ENCODE measurements at regions not wholly inside any gene's neighbourhood (a gene's known extent, or its start where the extent isn't known, plus 50 kb on each side); places are given as distances from the start of the nearest gene placed in this dataset.

DNA sequence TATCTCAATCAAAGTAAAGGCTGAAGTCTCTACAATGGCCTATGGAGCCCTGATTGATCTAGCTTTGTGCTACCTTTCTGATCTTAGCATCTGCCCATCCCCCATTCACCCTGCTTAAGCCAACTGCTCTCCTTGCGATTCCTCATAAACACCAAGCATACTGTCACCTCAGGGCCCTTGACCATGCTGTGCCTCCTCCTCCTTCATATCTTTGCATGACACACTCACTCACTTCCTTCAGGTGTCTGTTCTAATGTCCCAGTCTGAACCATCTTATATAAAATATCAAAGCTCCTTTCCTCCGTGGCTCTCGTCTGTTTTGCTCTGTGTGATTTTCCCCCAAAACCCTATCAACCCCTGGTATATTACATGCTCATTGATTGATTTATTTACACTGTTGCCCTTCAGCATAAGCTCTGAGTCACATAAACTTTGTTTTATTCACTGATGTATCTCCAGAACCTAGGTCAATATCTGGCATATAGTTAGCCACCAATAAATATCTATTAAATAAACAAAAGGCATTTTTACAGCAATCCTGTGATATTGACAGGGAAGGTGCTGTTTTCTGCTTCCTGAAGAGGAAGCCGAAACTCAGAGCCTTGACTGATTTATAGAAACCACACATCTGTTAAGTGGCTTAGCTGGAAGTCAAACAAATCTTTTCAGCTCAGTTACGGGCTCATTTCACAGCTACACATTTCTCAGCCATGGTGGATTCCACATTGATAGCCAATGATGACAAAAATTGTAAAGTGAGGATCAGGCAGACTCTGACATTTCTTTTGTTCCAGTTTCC is 103.6 kb downstream of the BOD1 start:
- intact Hi-C loops (cut with micrococcal nuclease; ENCODE audit: unreplicated experiment): no loop called here
- Histone ChIP-seq H3K36me3 (ENCODE audit: control insufficient read depth, insufficient read depth, low read length) (no peaks in the 10 kb centered on the region), H3K27me3 (replicated peaks; ENCODE audit: control insufficient read depth, insufficient read depth, low read length) (no peaks in the 10 kb centered on the region), H3K4me3 (ENCODE audit: low read depth, low read length) (no peak overlapping the region), H3K4me1 (no peaks in the 10 kb centered on the region), H3K9me3 (0 out of 2 replicates have a peak, but pooled peaks cover 6% of the 10 kb centered on the region)
- peaks cover 5% of the 10 kb centered on the region for H3K36me3 Mint-ChIP-seq (ENCODE audit: insufficient read depth, unreplicated experiment)
- ChIA-PET POLR2A (no interaction called here), CTCF (no interaction called here)
- TF ChIP-seq, protein P1, sequence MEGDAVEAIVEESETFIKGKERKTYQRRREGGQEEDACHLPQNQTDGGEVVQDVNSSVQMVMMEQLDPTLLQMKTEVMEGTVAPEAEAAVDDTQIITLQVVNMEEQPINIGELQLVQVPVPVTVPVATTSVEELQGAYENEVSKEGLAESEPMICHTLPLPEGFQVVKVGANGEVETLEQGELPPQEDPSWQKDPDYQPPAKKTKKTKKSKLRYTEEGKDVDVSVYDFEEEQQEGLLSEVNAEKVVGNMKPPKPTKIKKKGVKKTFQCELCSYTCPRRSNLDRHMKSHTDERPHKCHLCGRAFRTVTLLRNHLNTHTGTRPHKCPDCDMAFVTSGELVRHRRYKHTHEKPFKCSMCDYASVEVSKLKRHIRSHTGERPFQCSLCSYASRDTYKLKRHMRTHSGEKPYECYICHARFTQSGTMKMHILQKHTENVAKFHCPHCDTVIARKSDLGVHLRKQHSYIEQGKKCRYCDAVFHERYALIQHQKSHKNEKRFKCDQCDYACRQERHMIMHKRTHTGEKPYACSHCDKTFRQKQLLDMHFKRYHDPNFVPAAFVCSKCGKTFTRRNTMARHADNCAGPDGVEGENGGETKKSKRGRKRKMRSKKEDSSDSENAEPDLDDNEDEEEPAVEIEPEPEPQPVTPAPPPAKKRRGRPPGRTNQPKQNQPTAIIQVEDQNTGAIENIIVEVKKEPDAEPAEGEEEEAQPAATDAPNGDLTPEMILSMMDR (IDR thresholded peaks at IDR 0.05; ENCODE audit: insufficient read depth in 1 of 2, low read depth in 1 of 2, low read length in 1 of 2, severe bottlenecking in 1 of 2, unreplicated experiment in 1 of 2): no peak
- DNase-seq: no peak
- no peaks in the 10 kb centered on the region for H3K4me1 Mint-ChIP-seq (ENCODE audit: low read depth, unreplicated experiment)
- no TSS peak for BruUV-seq (replicated peaks)
- H3K27ac Mint-ChIP-seq (ENCODE audit: unreplicated experiment): no peak overlapping the region
- peaks cover 17% of the 10 kb centered on the region for H3K27me3 Mint-ChIP-seq (ENCODE audit: insufficient read depth, unreplicated experiment)
- H3K9me3 Mint-ChIP-seq (ENCODE audit: unreplicated experiment): no peaks in the 10 kb centered on the region
- H3K4me3 Mint-ChIP-seq (ENCODE audit: unreplicated experiment): no peak overlapping the region

DNA sequence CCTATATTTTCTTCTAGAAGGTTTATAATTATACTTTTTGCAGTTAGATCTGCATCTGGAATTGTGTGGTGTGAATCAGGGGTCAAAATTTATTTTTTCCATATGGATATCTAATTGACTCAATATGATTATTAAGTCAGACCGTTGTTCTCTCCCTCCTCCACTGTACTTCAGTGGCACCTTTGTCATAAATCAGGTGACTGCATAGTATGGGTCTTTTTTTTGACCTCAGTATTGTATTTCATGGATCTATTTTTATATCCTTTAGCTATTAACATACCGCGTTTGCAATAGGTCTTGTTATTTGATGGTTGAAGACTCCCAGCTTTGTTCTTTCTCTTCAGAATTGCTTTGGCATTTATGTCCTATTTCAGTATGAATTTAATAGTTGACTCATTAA is 107.4 kb downstream of the BOD1 start:
- H3K27me3 ChIP-seq (replicated peaks; ENCODE audit: control insufficient read depth, insufficient read depth, low read length): no peaks in the 10 kb centered on the region
- CTCF ChIA-PET: no interaction called here
- intact Hi-C loops (cut with micrococcal nuclease; ENCODE audit: unreplicated experiment): no loop called here
- H3K27me3 Mint-ChIP-seq (ENCODE audit: insufficient read depth, unreplicated experiment): peaks cover 11% of the 10 kb centered on the region
- TF ChIP-seq, protein P1 (IDR thresholded peaks at IDR 0.05; ENCODE audit: insufficient read depth in 1 of 2, low read depth in 1 of 2, low read length in 1 of 2, severe bottlenecking in 1 of 2, unreplicated experiment in 1 of 2): no peak
- no peak overlapping the region for H3K4me3 Mint-ChIP-seq (ENCODE audit: unreplicated experiment)
- H3K36me3 Mint-ChIP-seq (ENCODE audit: insufficient read depth, unreplicated experiment): peaks cover 5% of the 10 kb centered on the region
- no peak overlapping the region for H3K27ac Mint-ChIP-seq (ENCODE audit: unreplicated experiment)
- DNase-seq: no peak
- POLR2A ChIA-PET: no interaction called here
- no peaks in the 10 kb centered on the region for H3K4me1 ChIP-seq
- no peaks in the 10 kb centered on the region for H3K4me1 Mint-ChIP-seq (ENCODE audit: low read depth, unreplicated experiment)
- no peaks in the 10 kb centered on the region for H3K9me3 Mint-ChIP-seq (ENCODE audit: unreplicated experiment)
- no peaks in the 10 kb centered on the region for H3K36me3 ChIP-seq (ENCODE audit: control insufficient read depth, insufficient read depth, low read length)
- H3K9me3 ChIP-seq: 0 out of 2 replicates have a peak, but pooled peaks cover 6% of the 10 kb centered on the region
- no peak overlapping the region for H3K4me3 ChIP-seq (ENCODE audit: low read depth, low read length)
- BruUV-seq (replicated peaks): no TSS peak

GRCh38 chr5:173507171-173507570 is 109.3 kb downstream of the BOD1 start:
- POLR2A ChIA-PET: no interaction called here
- intact Hi-C loops (cut with micrococcal nuclease; ENCODE audit: unreplicated experiment): no loop called here
- H3K4me3 Mint-ChIP-seq (ENCODE audit: unreplicated experiment): no peak overlapping the region
- no peaks in the 10 kb centered on the region for H3K9me3 Mint-ChIP-seq (ENCODE audit: unreplicated experiment)
- Histone ChIP-seq H3K4me3 (ENCODE audit: low read depth, low read length) (no peak overlapping the region), H3K36me3 (ENCODE audit: control insufficient read depth, insufficient read depth, low read length) (no peaks in the 10 kb centered on the region), H3K27me3 (replicated peaks; ENCODE audit: control insufficient read depth, insufficient read depth, low read length) (no peaks in the 10 kb centered on the region), H3K4me1 (no peaks in the 10 kb centered on the region), H3K9me3 (0 out of 2 replicates have a peak, but pooled peaks cover 6% of the 10 kb centered on the region)
- DNase-seq: no peak
- CTCF ChIA-PET: no interaction called here
- no TSS peak for BruUV-seq (replicated peaks)
- TF ChIP-seq, protein P1 (IDR thresholded peaks at IDR 0.05; ENCODE audit: insufficient read depth in 1 of 2, low read depth in 1 of 2, low read length in 1 of 2, severe bottlenecking in 1 of 2, unreplicated experiment in 1 of 2): no peak
- no peak overlapping the region for H3K27ac Mint-ChIP-seq (ENCODE audit: unreplicated experiment)
- H3K27me3 Mint-ChIP-seq (ENCODE audit: insufficient read depth, unreplicated experiment): peaks cover 8% of the 10 kb centered on the region
- H3K4me1 Mint-ChIP-seq (ENCODE audit: low read depth, unreplicated experiment): no peaks in the 10 kb centered on the region
- H3K36me3 Mint-ChIP-seq (ENCODE audit: insufficient read depth, unreplicated experiment): peaks cover 5% of the 10 kb centered on the region

Data from Caco-2 (cell line).